Dedifferentiated amniotic fluid mesenchymal stem cell (primary cell): ENCODE measurements at regions not wholly inside any gene's neighbourhood (a gene's known extent, or its start where the extent isn't known, plus 50 kb on each side); places are given as distances from the start of the nearest gene placed in this dataset.

Source experiments
- DNase-seq: peaks from one replicate; pipeline ENCODE4 v3.0.0-alpha.2; 2016; ENCODE audit errors: extremely low spot score

GRCh38 chr9:99752417-99753109 is 69.1 kb upstream of the NR4A3 start:
- peak; percentile 52 for DNase-seq

DNA sequence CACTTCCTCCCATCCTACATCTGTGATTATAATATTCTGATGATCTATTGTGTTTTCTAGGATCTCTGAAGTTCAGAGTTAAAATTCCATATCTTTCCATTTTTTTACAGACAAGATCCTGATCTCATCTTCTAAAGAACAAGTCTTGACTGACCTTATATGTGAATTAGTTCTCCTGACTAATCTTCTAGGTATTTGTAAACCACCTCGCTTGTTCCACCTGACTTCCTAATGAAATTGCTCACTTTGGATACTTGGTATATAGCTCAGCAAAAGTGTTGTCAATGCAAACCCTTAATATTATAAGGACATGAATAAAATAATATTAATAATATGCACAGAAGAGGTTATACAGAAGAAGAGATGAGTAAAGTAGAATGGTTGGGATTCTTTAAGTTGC is 68.2 kb upstream of the NR4A3 start:
- DNase-seq: no peak

GRCh38 chr9:99760421-99760820 is 61.3 kb upstream of the NR4A3 start:
- no peak for DNase-seq

DNA sequence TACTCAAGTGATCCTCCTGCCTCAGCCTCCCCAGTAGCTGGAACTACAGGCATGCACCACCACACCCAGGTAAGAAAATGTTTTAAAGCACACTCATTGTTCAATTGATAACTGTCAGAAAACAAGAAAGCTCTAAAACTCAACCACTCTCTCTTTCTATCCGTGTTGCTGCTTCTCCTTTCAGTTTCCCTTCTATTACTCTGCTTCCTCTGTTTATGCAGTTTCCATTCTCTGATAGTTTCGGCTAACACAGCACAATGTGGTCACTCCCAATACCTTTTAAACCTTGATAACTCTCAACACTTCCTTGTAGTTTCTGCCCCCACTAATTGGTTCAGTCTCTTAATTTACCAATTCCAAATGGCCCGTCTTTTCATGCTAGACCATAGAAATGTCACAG is 59.2 kb upstream of the NR4A3 start:
- DNase-seq: no peak
